ENCODE measurements at regions not wholly inside any gene's neighbourhood (a gene's known extent, or its start where the extent isn't known, plus 50 kb on each side); places are given as distances from the start of the nearest gene placed in this dataset.

DNA sequence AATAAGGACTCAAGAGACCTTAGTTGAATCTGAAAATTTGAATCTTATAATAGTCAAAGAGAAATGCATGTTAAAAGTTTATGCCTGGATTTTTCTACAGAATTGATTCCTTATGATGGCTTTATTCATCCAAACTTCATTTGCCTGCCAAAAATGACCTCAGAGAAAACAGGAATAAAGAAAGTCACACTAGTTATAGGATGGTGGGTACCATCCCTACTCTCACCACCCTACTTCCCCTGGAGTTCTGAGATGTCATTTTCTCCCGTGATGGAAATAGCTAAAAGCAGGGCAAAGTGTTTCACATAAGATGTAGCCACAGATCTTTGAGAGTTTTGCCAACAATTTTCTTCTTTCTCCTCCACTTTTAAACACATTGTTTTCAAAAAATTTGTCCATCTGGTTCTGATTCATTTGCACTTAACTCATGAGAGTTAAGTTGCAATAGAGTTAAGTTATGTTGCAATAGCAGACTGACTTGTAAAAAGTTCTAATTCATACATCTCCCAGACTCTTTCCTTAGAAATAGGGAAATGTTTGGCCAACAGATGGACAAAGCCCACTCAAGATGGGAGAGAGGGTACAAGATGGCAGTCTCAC lies 384.6 kb downstream of the PLPP3 start:
- Histone ChIP-seq H3K9me2 (replicated peaks; ENCODE audit: low read depth, low read length) (no peaks in the 10 kb centered on the region), H2AFZ (ENCODE audit: low read length) (no peak overlapping the region), H3F3A (ENCODE audit: low read depth) (no peaks in the 10 kb centered on the region), H3K4me3 (ENCODE audit: low read length, poor library complexity, severe bottlenecking) (no peak overlapping the region), H3K9ac (ENCODE audit: low read depth, low read length, poor library complexity, severe bottlenecking) (no peak overlapping the region), H3K27me3 (ENCODE audit: insufficient read depth, low read length, poor library complexity, severe bottlenecking) (no peaks in the 10 kb centered on the region), H4K20me1 (ENCODE audit: insufficient read depth, low read length, poor library complexity, severe bottlenecking) (no peaks in the 10 kb centered on the region), H3K79me2 (ENCODE audit: insufficient read depth, low read length) (no peaks in the 10 kb centered on the region), H3K9me3 (ENCODE audit: insufficient read depth, low read depth, low read length) (no peaks in the 10 kb centered on the region), H3K4me2 (ENCODE audit: low read depth, low read length, poor library complexity, severe bottlenecking) (no peak overlapping the region), H3K4me1 (ENCODE audit: insufficient read depth, low read length, poor library complexity, severe bottlenecking) (no peaks in the 10 kb centered on the region), H3K36me3 (ENCODE audit: insufficient read depth, low read length) (no peaks in the 10 kb centered on the region)
- no peak for TF ChIP-seq CTCF (conservative IDR thresholded peaks at IDR 0.05; ENCODE audit: low read length)
- no peak for TF ChIP-seq EZH2phosphoT487 (IDR thresholded peaks at IDR 0.05; ENCODE audit: borderline replicate concordance)

DNA sequence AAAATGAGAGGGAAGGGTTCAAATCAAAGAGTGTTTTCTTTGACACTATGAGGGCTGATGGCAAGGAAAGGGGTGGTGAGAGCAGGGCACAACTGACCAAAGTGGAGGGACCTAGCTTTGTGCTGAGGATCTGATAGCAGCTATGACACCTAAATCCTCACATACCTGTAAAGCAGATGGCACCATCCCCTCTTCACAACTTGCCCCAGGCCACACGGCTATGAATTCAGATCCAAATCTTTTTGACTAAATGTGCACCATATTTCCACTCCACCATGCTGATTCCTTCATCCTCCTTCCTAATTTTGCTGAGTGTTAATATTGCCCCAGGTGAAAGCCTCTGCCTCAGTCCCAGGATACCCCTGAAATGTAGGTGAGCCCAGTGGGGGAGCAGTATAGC lies 385.7 kb downstream of the PLPP3 start:
- no peaks in the 10 kb centered on the region for H3F3A ChIP-seq (ENCODE audit: low read depth)
- no peak overlapping the region for H3K4me3 ChIP-seq (ENCODE audit: low read length, poor library complexity, severe bottlenecking)
- no peaks in the 10 kb centered on the region for H4K20me1 ChIP-seq (ENCODE audit: insufficient read depth, low read length, poor library complexity, severe bottlenecking)
- no peak overlapping the region for H3K4me2 ChIP-seq (ENCODE audit: low read depth, low read length, poor library complexity, severe bottlenecking)
- H3K9me2 ChIP-seq (replicated peaks; ENCODE audit: low read depth, low read length) = no peaks in the 10 kb centered on the region
- H2AFZ ChIP-seq (ENCODE audit: low read length) = no peak overlapping the region
- TF ChIP-seq CTCF (conservative IDR thresholded peaks at IDR 0.05; ENCODE audit: low read length) (no peak), EZH2phosphoT487 (IDR thresholded peaks at IDR 0.05; ENCODE audit: borderline replicate concordance) (no peak)
- H3K4me1 ChIP-seq (ENCODE audit: insufficient read depth, low read length, poor library complexity, severe bottlenecking) = no peaks in the 10 kb centered on the region
- no peaks in the 10 kb centered on the region for H3K36me3 ChIP-seq (ENCODE audit: insufficient read depth, low read length)
- H3K9me3 ChIP-seq (ENCODE audit: insufficient read depth, low read depth, low read length) = no peaks in the 10 kb centered on the region
- H3K9ac ChIP-seq (ENCODE audit: low read depth, low read length, poor library complexity, severe bottlenecking) = no peak overlapping the region
- no peaks in the 10 kb centered on the region for H3K27me3 ChIP-seq (ENCODE audit: insufficient read depth, low read length, poor library complexity, severe bottlenecking)
- H3K79me2 ChIP-seq (ENCODE audit: insufficient read depth, low read length) = no peaks in the 10 kb centered on the region

DNA sequence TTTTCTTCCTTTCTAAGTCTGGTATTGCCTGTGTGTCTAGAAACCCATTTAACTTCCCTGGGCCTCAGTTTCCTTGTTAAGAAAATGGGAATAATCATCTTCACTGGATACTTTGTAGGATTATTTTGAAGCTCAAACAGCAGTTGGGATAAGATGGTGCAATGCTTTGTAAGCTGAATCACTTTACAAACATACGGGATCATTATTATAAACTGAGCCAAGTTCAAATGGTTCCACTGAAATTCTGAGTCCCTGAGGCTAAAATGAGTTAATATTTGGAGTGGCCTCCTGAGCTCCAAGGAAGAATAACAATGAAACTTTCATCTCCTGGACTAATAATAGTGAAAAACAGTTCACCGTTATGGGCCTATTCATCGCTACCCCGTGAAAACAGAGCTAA lies 388.0 kb downstream of the PLPP3 start:
- Histone ChIP-seq H4K20me1 (ENCODE audit: insufficient read depth, low read length, poor library complexity, severe bottlenecking) (no peaks in the 10 kb centered on the region), H3K9ac (ENCODE audit: low read depth, low read length, poor library complexity, severe bottlenecking) (no peak overlapping the region)
- TF ChIP-seq CTCF (conservative IDR thresholded peaks at IDR 0.05; ENCODE audit: low read length) (no peak), EZH2phosphoT487 (IDR thresholded peaks at IDR 0.05; ENCODE audit: borderline replicate concordance) (no peak)

More for the DNA sequence above, 388.0 kb downstream of the PLPP3 start:
- Histone ChIP-seq H3K36me3 (ENCODE audit: insufficient read depth, low read length) (no peaks in the 10 kb centered on the region), H3K4me1 (ENCODE audit: insufficient read depth, low read length, poor library complexity, severe bottlenecking) (no peaks in the 10 kb centered on the region), H3K27me3 (ENCODE audit: insufficient read depth, low read length, poor library complexity, severe bottlenecking) (no peaks in the 10 kb centered on the region), H3K79me2 (ENCODE audit: insufficient read depth, low read length) (no peaks in the 10 kb centered on the region), H3F3A (ENCODE audit: low read depth) (no peaks in the 10 kb centered on the region), H3K9me3 (ENCODE audit: insufficient read depth, low read depth, low read length) (no peaks in the 10 kb centered on the region), H3K4me2 (ENCODE audit: low read depth, low read length, poor library complexity, severe bottlenecking) (no peak overlapping the region), H3K4me3 (ENCODE audit: low read length, poor library complexity, severe bottlenecking) (no peak overlapping the region), H2AFZ (ENCODE audit: low read length) (no peak overlapping the region), H3K9me2 (replicated peaks; ENCODE audit: low read depth, low read length) (no peaks in the 10 kb centered on the region)

Data from Loucy (cell line).